Fibroblast of lung (primary cell): ENCODE measurements at regions not wholly inside any gene's neighbourhood (a gene's known extent, or its start where the extent isn't known, plus 50 kb on each side); places are given as distances from the start of the nearest gene placed in this dataset.

Experiments used
- DNase-seq, 2 donors: peaks; one replicate each; pipeline versions ENCODE4 v3.0.0 to v3.0.0-alpha.2; 2010; ENCODE audit warnings: low read depth in 2 of 2
- H2AFZ ChIP-seq: 2 replicates; pipeline ENCODE4 v1.5.1; 2012; ENCODE audit warnings: low read length, control low read depth, inconsistent platforms
- H3K27ac ChIP-seq: 2 replicates; pipeline ENCODE4 v1.5.1; 2011; ENCODE audit warnings: low read length, control low read depth; ENCODE audit not compliant: insufficient read depth
- H3K27me3 ChIP-seq: 2 replicates; pipeline ENCODE4 v1.5.1; 2011; ENCODE audit warnings: mild to moderate bottlenecking, low read length; ENCODE audit not compliant: control insufficient read depth, insufficient read depth
- H3K36me3 ChIP-seq: 2 replicates; pipeline ENCODE4 v1.5.1; 2011; ENCODE audit warnings: low read length; ENCODE audit not compliant: control insufficient read depth, insufficient read depth
- H3K4me1 ChIP-seq: 2 replicates; pipeline ENCODE4 v1.5.1; 2011; ENCODE audit warnings: low read length; ENCODE audit not compliant: control insufficient read depth, insufficient read depth; ENCODE audit errors: extremely low read depth
- H3K4me2 ChIP-seq: 2 replicates; pipeline ENCODE4 v1.5.1; 2011; ENCODE audit warnings: low read length, control low read depth; ENCODE audit not compliant: insufficient read depth; ENCODE audit errors: extremely low read depth
- H3K4me3 ChIP-seq, 4 experiments: fragments of 200-600 bp in 1 of 4; sonication (generic) in 1 of 4; replicated peaks in 1 of 4; 2 replicates each; pipeline ENCODE4 v1.5.1; 2011 to 2016; ENCODE audit warnings: low read length in 4 of 4, low read depth in 3 of 4, mild to moderate bottlenecking in 3 of 4, control low read depth in 2 of 4, inconsistent platforms in 1 of 4, mixed read lengths in 1 of 4; ENCODE audit not compliant: insufficient read depth in 1 of 4; ENCODE audit errors: control extremely low read depth in 1 of 4
- H3K79me2 ChIP-seq: 2 replicates; pipeline ENCODE4 v1.5.1; 2012; ENCODE audit warnings: mild to moderate bottlenecking, low read length, inconsistent platforms; ENCODE audit not compliant: control insufficient read depth, insufficient read depth
- H3K9ac ChIP-seq: 2 replicates; pipeline ENCODE4 v1.5.1; 2011; ENCODE audit warnings: mild to moderate bottlenecking, low read length, control low read depth; ENCODE audit not compliant: insufficient read depth
- H3K9me3 ChIP-seq: 2 replicates; pipeline ENCODE4 v1.5.1; 2012; ENCODE audit warnings: low read depth, low read length; ENCODE audit not compliant: control insufficient read depth, insufficient read depth
- H4K20me1 ChIP-seq: 2 replicates; pipeline ENCODE4 v1.5.1; 2011; ENCODE audit warnings: low read length; ENCODE audit not compliant: control insufficient read depth, insufficient read depth; ENCODE audit errors: extremely low read depth
- EZH2 ChIP-seq: IDR thresholded peaks from 2 replicates; pipeline ENCODE4 v1.5.1; 2012; ENCODE audit warnings: low read length, control low read depth, mild to moderate bottlenecking; ENCODE audit errors: missing control alignments
- TF ChIP-seq, protein P1 (sequence below), 2 donors: IDR thresholded peaks in 1 of 2; conservative IDR thresholded peaks in 1 of 2; 1 replicate in 1 of 2; 2 replicates in 1 of 2; pipeline ENCODE4 v1.5.1; 2011 to 2012; ENCODE audit warnings: low read length in 2 of 2, control low read depth in 1 of 2, inconsistent platforms in 1 of 2, low read depth in 1 of 2, mild to moderate bottlenecking in 1 of 2

DNA sequence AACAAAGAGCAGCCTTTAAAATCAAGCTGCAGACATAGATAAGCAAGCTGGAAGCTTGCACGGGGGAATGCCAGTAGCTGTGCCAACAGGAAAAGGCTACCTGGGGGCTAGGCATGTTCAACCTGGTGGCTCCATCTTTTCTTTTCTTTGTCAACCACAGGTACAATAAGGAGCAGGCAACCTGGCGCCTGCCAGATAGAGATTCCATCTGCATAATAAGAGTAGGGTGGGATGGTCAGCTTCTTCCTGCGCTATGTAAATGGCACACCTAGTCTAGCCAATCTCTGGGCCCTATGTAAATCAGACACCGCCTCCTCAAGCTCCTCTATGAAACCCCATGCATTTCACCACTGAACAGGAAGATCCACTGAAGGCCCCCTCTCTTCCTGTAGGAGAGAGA, 87.4 kb upstream of the PKP2 start:
- Histone ChIP-seq H3K9me3 (no peaks in the 10 kb centered on the region), H3K27me3 (no peaks in the 10 kb centered on the region), H3K4me3 (no peak overlapping the region), H2AFZ (no peak overlapping the region), H3K36me3 (no peaks in the 10 kb centered on the region), H4K20me1 (no peaks in the 10 kb centered on the region), H3K79me2 (no peaks in the 10 kb centered on the region), H3K27ac (no peak overlapping the region), H3K4me2 (no peak overlapping the region), H3K9ac (no peak overlapping the region), H3K4me1 (no peaks in the 10 kb centered on the region)
- TF ChIP-seq, protein P1, sequence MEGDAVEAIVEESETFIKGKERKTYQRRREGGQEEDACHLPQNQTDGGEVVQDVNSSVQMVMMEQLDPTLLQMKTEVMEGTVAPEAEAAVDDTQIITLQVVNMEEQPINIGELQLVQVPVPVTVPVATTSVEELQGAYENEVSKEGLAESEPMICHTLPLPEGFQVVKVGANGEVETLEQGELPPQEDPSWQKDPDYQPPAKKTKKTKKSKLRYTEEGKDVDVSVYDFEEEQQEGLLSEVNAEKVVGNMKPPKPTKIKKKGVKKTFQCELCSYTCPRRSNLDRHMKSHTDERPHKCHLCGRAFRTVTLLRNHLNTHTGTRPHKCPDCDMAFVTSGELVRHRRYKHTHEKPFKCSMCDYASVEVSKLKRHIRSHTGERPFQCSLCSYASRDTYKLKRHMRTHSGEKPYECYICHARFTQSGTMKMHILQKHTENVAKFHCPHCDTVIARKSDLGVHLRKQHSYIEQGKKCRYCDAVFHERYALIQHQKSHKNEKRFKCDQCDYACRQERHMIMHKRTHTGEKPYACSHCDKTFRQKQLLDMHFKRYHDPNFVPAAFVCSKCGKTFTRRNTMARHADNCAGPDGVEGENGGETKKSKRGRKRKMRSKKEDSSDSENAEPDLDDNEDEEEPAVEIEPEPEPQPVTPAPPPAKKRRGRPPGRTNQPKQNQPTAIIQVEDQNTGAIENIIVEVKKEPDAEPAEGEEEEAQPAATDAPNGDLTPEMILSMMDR (conservative IDR thresholded peaks at IDR 0.05 in 1 of 2, IDR thresholded peaks at IDR 0.05 in 1 of 2; ENCODE audit: low read depth in 1 of 2, low read length in 2 of 2) = no peak
- no peak for TF ChIP-seq EZH2
- DNase-seq = no peak

DNA sequence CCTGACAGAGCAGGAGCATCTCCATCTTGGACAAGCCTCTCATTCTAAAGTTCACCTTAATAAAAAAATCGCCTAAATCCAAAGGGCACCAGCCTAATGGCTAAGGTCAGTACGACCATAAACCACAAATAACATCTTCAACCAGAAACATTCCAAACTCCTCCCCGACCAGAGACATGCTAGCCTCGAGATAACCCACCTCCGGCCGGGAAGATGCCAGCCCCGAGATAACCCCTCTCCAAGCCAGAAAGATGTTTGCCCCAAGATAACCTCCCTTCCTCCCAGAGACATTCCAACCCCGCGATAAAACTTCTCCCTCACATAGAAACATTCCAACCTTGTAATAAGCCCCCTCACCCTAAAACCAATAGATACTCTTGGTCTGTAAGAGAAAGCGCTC, 86.8 kb upstream of the PKP2 start:
- no peaks in the 10 kb centered on the region for H3K27me3 ChIP-seq
- no peak overlapping the region for H2AFZ ChIP-seq
- H3K79me2 ChIP-seq = no peaks in the 10 kb centered on the region
- no peaks in the 10 kb centered on the region for H3K9me3 ChIP-seq
- H3K4me2 ChIP-seq = no peak overlapping the region
- H3K36me3 ChIP-seq = no peaks in the 10 kb centered on the region
- no peak overlapping the region for H3K9ac ChIP-seq
- no peaks in the 10 kb centered on the region for H3K4me1 ChIP-seq
- no peaks in the 10 kb centered on the region for H4K20me1 ChIP-seq
- no peak overlapping the region for H3K27ac ChIP-seq
- DNase-seq = no peak
- H3K4me3 ChIP-seq = no peak overlapping the region
- TF ChIP-seq, protein P1 (conservative IDR thresholded peaks at IDR 0.05 in 1 of 2, IDR thresholded peaks at IDR 0.05 in 1 of 2; ENCODE audit: low read depth in 1 of 2, low read length in 2 of 2) = no peak
- no peak for TF ChIP-seq EZH2

DNA sequence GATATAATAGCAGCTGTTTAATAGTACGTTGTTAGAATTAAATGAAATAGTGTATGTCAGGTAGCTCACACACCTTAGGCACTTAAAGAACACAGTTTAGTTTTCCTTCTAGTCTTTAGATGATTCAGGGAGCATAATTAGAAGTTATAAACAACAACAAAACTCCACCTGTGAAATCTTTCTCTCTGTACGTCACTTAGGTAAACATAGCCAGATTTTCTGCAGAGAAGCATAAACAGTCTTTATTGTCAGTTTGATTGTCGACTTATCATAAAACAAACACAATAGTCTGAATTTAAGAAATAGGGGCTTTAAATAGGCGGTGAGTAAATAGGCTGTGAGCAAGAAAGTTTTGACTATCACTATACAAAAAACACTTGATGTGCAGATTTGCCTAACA, 84.6 kb upstream of the PKP2 start:
- no peaks in the 10 kb centered on the region for H4K20me1 ChIP-seq
- H3K4me3 ChIP-seq = no peak overlapping the region
- no peaks in the 10 kb centered on the region for H3K27me3 ChIP-seq
- H3K27ac ChIP-seq = no peak overlapping the region
- H3K4me1 ChIP-seq = no peaks in the 10 kb centered on the region
- no peak overlapping the region for H3K9ac ChIP-seq
- H3K79me2 ChIP-seq = no peaks in the 10 kb centered on the region
- no peak overlapping the region for H2AFZ ChIP-seq
- H3K4me2 ChIP-seq = no peak overlapping the region
- H3K36me3 ChIP-seq = no peaks in the 10 kb centered on the region
- no peak for TF ChIP-seq EZH2
- TF ChIP-seq, protein P1 (conservative IDR thresholded peaks at IDR 0.05 in 1 of 2, IDR thresholded peaks at IDR 0.05 in 1 of 2; ENCODE audit: low read depth in 1 of 2, low read length in 2 of 2) = no peak
- H3K9me3 ChIP-seq = no peaks in the 10 kb centered on the region
- no peak for DNase-seq
